ENCODE measurements at regions not wholly inside any gene's neighbourhood (a gene's known extent, or its start where the extent isn't known, plus 50 kb on each side); places are given as distances from the start of the nearest gene placed in this dataset.
A peak's percentile ranks its signal among the peaks of the same experiment; 100 is the strongest.

DNA sequence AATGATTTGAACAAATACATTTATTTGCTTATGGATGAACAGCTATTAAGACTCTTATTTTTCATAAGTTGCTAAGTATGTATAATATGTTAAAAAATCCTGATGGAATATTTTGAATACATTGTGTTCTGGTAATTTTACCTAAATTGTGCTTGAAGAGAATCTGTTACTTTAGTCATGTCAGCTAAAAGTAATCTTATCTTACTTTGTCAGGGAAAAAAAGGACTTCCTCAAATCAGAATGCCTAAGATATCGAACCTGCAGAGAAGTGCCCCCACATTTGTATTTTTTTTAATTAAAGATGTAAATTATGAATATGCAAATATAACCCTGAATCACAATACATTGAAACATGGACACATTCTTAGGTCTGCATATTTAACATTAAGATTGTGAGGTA lies 1331.7 kb downstream of the MRPL39 start:
- DNase-seq (ENCODE audit: low read depth, low spot score): no peak
- in situ Hi-C loops (cut with HindIII; ENCODE audit: low sequenced_read_pairs): no loop called here
- TF ChIP-seq, protein P1, sequence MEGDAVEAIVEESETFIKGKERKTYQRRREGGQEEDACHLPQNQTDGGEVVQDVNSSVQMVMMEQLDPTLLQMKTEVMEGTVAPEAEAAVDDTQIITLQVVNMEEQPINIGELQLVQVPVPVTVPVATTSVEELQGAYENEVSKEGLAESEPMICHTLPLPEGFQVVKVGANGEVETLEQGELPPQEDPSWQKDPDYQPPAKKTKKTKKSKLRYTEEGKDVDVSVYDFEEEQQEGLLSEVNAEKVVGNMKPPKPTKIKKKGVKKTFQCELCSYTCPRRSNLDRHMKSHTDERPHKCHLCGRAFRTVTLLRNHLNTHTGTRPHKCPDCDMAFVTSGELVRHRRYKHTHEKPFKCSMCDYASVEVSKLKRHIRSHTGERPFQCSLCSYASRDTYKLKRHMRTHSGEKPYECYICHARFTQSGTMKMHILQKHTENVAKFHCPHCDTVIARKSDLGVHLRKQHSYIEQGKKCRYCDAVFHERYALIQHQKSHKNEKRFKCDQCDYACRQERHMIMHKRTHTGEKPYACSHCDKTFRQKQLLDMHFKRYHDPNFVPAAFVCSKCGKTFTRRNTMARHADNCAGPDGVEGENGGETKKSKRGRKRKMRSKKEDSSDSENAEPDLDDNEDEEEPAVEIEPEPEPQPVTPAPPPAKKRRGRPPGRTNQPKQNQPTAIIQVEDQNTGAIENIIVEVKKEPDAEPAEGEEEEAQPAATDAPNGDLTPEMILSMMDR (IDR thresholded peaks at IDR 0.05; ENCODE audit: low read depth, low read length): no peak
- no peak overlapping the region for H3K4me3 ChIP-seq (ENCODE audit: low read depth, low read length)

GRCh38 chr21:24272521-24272938 lies 1334.8 kb downstream of the MRPL39 start:
- TF ChIP-seq, protein P1 (IDR thresholded peaks at IDR 0.05; ENCODE audit: low read depth, low read length): no peak
- no peak overlapping the region for H3K4me3 ChIP-seq (ENCODE audit: low read depth, low read length)
- in situ Hi-C loops (cut with HindIII; ENCODE audit: low sequenced_read_pairs): no loop called here
- DNase-seq (ENCODE audit: low read depth, low spot score): no peak

DNA sequence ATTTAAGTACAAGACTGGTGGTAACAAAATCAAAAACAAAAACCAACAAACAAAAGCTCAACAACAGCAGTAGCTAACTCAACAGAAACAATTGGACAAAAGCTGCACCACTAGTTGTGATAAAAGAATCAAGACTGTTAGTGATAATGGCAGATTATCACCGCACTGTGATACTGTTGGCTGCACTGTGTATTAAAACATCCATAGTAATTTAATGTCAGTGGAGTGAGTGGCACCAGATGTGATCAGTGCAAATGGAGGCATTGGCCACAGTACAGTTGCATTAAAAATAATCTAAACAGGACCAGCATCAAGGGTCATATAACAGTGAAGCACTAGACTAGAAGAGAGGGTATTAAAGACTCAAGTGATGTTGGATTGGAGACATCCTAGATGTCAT lies 1341.3 kb downstream of the MRPL39 start:
- in situ Hi-C loops (cut with HindIII; ENCODE audit: low sequenced_read_pairs): no loop called here
- TF ChIP-seq, protein P1 (IDR thresholded peaks at IDR 0.05; ENCODE audit: low read depth, low read length): no peak
- H3K4me3 ChIP-seq (ENCODE audit: low read depth, low read length): no peak overlapping the region
- DNase-seq (ENCODE audit: low read depth, low spot score): no peak

GRCh38 chr21:24260751-24261150 lies 1346.5 kb downstream of the MRPL39 start:
- in situ Hi-C loops (cut with HindIII; ENCODE audit: low sequenced_read_pairs): no loop called here
- TF ChIP-seq, protein P1 (IDR thresholded peaks at IDR 0.05; ENCODE audit: low read depth, low read length): no peak
- no peak overlapping the region for H3K4me3 ChIP-seq (ENCODE audit: low read depth, low read length)
- DNase-seq (ENCODE audit: low read depth, low spot score): no peak

- peak; percentile 23 for DNase-seq (ENCODE audit: low read depth, low spot score)
- H3K4me3 ChIP-seq (ENCODE audit: low read depth, low read length): no peak overlapping the region
- TF ChIP-seq, protein P1 (IDR thresholded peaks at IDR 0.05; ENCODE audit: low read depth, low read length): no peak
- in situ Hi-C loops (cut with HindIII; ENCODE audit: low sequenced_read_pairs): no loop called here
Measured at GRCh38 chr21:24259241-24259640, 1348.0 kb downstream of the MRPL39 start.

GRCh38 chr21:24255591-24255990 lies 1351.7 kb downstream of the MRPL39 start:
- TF ChIP-seq, protein P1 (IDR thresholded peaks at IDR 0.05; ENCODE audit: low read depth, low read length): no peak
- in situ Hi-C loops (cut with HindIII; ENCODE audit: low sequenced_read_pairs): no loop called here
- H3K4me3 ChIP-seq (ENCODE audit: low read depth, low read length): no peak overlapping the region
- no peak for DNase-seq (ENCODE audit: low read depth, low spot score)

DNA sequence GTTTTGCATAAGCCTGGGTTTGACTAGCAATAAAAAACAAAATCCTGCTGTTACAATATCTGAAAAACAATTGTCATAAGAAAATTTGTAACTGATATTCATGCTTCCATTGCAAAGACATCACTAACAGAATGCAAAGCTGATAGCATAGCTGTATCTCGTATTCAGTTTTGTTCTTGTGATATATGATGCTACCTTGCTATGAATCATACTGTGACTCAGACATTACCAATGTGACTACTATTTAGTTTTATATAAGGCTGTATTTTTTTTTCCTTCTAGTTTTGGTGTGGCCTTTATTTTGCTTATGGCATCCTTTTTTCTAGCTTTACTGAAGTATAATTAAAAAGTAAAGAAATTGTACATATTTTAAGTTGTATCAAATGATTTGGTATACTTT lies 1381.8 kb downstream of the MRPL39 start:
- in situ Hi-C loops (cut with HindIII; ENCODE audit: low sequenced_read_pairs): no loop called here
- H3K4me3 ChIP-seq (ENCODE audit: low read depth, low read length): no peak overlapping the region
- TF ChIP-seq, protein P1 (IDR thresholded peaks at IDR 0.05; ENCODE audit: low read depth, low read length): no peak
- DNase-seq (ENCODE audit: low read depth, low spot score): peak; percentile 50
